HCT116 (cell line): ENCODE measurements at regions not wholly inside any gene's neighbourhood (a gene's known extent, or its start where the extent isn't known, plus 50 kb on each side); places are given as distances from the start of the nearest gene placed in this dataset.

Experiments
- ATAC-seq: fragments of 200-7000 bp; cut with Tn5 transposase; 2 replicates; pipeline ENCODE4 v1.9.1; 2020; ENCODE audit warnings: mild to moderate bottlenecking, moderate library complexity
- BruUV-seq: library from RNA; stranded (reverse); fragments of 400-500 nt; replicated peaks from 2 replicates; lab custom pipeline; 2021; lab: Mats Ljungman, UMichigan
- CTCF ChIA-PET: fragments of 300-600 bp; sonication (Branson Sonifier 250); formaldehyde crosslinking; loops from one replicate; lab custom pipeline; 2021; ENCODE audit warnings: antibody characterized with exemption; lab: Charles Lee
- POLR2A ChIA-PET: fragments of 300-600, 350-600 bp; sonication (Branson Sonifier 250); formaldehyde crosslinking; loops from one replicate; lab custom pipeline; 2021; ENCODE audit warnings: antibody characterized with exemption; lab: Charles Lee
- RAD21 ChIA-PET, 2 experiments: fragments of 300-600 bp; sonication (Branson Sonifier 250); formaldehyde crosslinking; loops; one replicate each; lab custom pipeline; 2023; ENCODE audit warnings: low total read pairs in 2 of 2; ENCODE audit not compliant: uncharacterized antibody in 2 of 2, unreplicated experiment in 2 of 2, low non-redundant PET in 1 of 2; lab: Charles Lee
- DNase-seq: peaks from one replicate; pipeline ENCODE4 v3.0.0-alpha.2; 2010; ENCODE audit warnings: low read depth, low spot score
- H2AFZ ChIP-seq: fragments of 200-600 bp; shearing (Covaris generic), sonication (generic); 2 replicates; pipeline ENCODE4 v1.6.1; 2017; ENCODE audit warnings: low read depth, mixed run types, mixed read lengths, antibody characterized with exemption, low read length; ENCODE audit not compliant: poor library complexity, severe bottlenecking
- H3K27ac ChIP-seq: 2 replicates; pipeline ENCODE4 v1.5.1; 2012; ENCODE audit warnings: low read depth, low read length
- H3K27me3 ChIP-seq: fragments of 200-600 bp; sonication (generic); 2 replicates; pipeline ENCODE4 v1.6.1; 2016; ENCODE audit warnings: mixed run types, low read length, mixed read lengths; ENCODE audit not compliant: insufficient read depth
- H3K36me3 ChIP-seq, 2 experiments: fragments of 200-500 bp in 1 of 2; fragments of 200-600 bp in 1 of 2; sonication (Bioruptor generic) in 1 of 2; sonication (generic) in 1 of 2; 2 replicates each; pipeline versions ENCODE4 v1.5.1 to v1.6.1; 2014 to 2016; ENCODE audit warnings: low read length in 2 of 2, inconsistent platforms in 1 of 2, mixed read lengths in 1 of 2, mixed run types in 1 of 2; ENCODE audit not compliant: insufficient read depth in 2 of 2, control insufficient read depth in 1 of 2
- H3K4me1 ChIP-seq, 2 experiments: fragments of 200-600 bp in 1 of 2; sonication (generic) in 1 of 2; 2 replicates each; pipeline versions ENCODE4 v1.5.1 to v1.6.1; 2012 to 2017; ENCODE audit warnings: low read length in 2 of 2, inconsistent platforms in 1 of 2, mild to moderate bottlenecking in 1 of 2, mixed read lengths in 1 of 2, mixed run types in 1 of 2, moderate library complexity in 1 of 2; ENCODE audit not compliant: insufficient read depth in 2 of 2, control insufficient read depth in 1 of 2
- H3K4me2 ChIP-seq: fragments of 200-600 bp; sonication (generic); 2 replicates; pipeline ENCODE4 v1.6.1; 2017; ENCODE audit warnings: mixed run types, low read length, mixed read lengths
- H3K4me3 ChIP-seq, 2 experiments: fragments of 200-600 bp in 1 of 2; sonication (generic) in 1 of 2; replicated peaks in 1 of 2; 2 replicates each; pipeline ENCODE4 v1.5.1; 2011 to 2016; ENCODE audit warnings: low read length in 2 of 2, control low read depth in 1 of 2, low read depth in 1 of 2, mild to moderate bottlenecking in 1 of 2, mixed read lengths in 1 of 2, mixed run types in 1 of 2
- H3K79me2 ChIP-seq: fragments of 200-600 bp; sonication (generic); 2 replicates; pipeline ENCODE4 v1.6.1; 2017; ENCODE audit warnings: mild to moderate bottlenecking, mixed run types, low read length, moderate library complexity, mixed read lengths; ENCODE audit not compliant: insufficient read depth
- H3K9ac ChIP-seq: fragments of 200-600 bp; sonication (generic); 2 replicates; pipeline ENCODE4 v1.6.1; 2016; ENCODE audit warnings: low read length, mixed read lengths
- H3K9me2 ChIP-seq: fragments of 200-600 bp; sonication (generic), shearing (Covaris generic); 2 replicates; pipeline ENCODE4 v1.6.1; 2017; ENCODE audit warnings: mixed run types, mild to moderate bottlenecking, moderate library complexity; ENCODE audit not compliant: insufficient read depth
- H3K9me3 ChIP-seq, 2 experiments: fragments of 200-500 bp in 1 of 2; fragments of 200-600 bp in 1 of 2; sonication (Bioruptor generic) in 1 of 2; sonication (generic) in 1 of 2; 2 replicates each; pipeline ENCODE4 v1.6.1; 2014 to 2017; ENCODE audit warnings: low read length in 2 of 2, mixed read lengths in 2 of 2, inconsistent platforms in 1 of 2, low read depth in 1 of 2, mild to moderate bottlenecking in 1 of 2, mixed run types in 1 of 2, moderate library complexity in 1 of 2; ENCODE audit not compliant: control insufficient read depth in 1 of 2, insufficient read depth in 1 of 2
- H4K20me1 ChIP-seq: fragments of 200-600 bp; sonication (generic), shearing (Covaris generic); 2 replicates; pipeline ENCODE4 v1.6.1; 2017; ENCODE audit warnings: mixed run types, mild to moderate bottlenecking, moderate library complexity; ENCODE audit not compliant: insufficient read depth
- CBX3 ChIP-seq: IDR thresholded peaks from 2 replicates; pipeline ENCODE4 v1.6.1; 2012; ENCODE audit warnings: low read depth
- CEBPB ChIP-seq: IDR thresholded peaks from 2 replicates; pipeline ENCODE4 v1.6.1; 2012; ENCODE audit warnings: low read depth
- CTCF ChIP-seq, 3 experiments: fragments of 200-600 bp in 1 of 3; sonication (generic) in 1 of 3; IDR thresholded peaks in 2 of 3; conservative IDR thresholded peaks in 1 of 3; 2 replicates each; pipeline ENCODE4 v1.5.1; 2012 to 2017; ENCODE audit warnings: low read depth in 2 of 3, low read length in 2 of 3, antibody characterized with exemption in 1 of 3, borderline replicate concordance in 1 of 3, control low read depth in 1 of 3, mild to moderate bottlenecking in 1 of 3, mixed read lengths in 1 of 3, mixed run types in 1 of 3, moderate library complexity in 1 of 3; ENCODE audit not compliant: insufficient read depth in 1 of 3
- JUND ChIP-seq: IDR thresholded peaks from 2 replicates; pipeline ENCODE4 v1.6.1; 2012
- MAX ChIP-seq: IDR thresholded peaks from 2 replicates; pipeline ENCODE4 v1.6.1; 2012
- REST ChIP-seq: IDR thresholded peaks from 2 replicates; pipeline ENCODE4 v1.6.1; 2012; ENCODE audit warnings: low read depth
- SIN3A ChIP-seq: IDR thresholded peaks from 2 replicates; pipeline ENCODE4 v1.6.1; 2012; ENCODE audit warnings: low read depth
- SP1 ChIP-seq: IDR thresholded peaks from 2 replicates; pipeline ENCODE4 v1.6.1; 2012; ENCODE audit warnings: low read depth
- ZFX ChIP-seq: fragments of 450-650 bp; IDR thresholded peaks from 2 replicates; pipeline ENCODE4 v1.6.1; 2017
- ZNF274 ChIP-seq: fragments of 200-500 bp; sonication (Bioruptor generic); IDR thresholded peaks from 2 replicates; pipeline ENCODE4 v1.6.1; 2014; ENCODE audit warnings: mild to moderate bottlenecking, low read depth, low read length, inconsistent platforms
- intact Hi-C: fragments of 100-400 bp; cut with micrococcal nuclease; formaldehyde crosslinking; loops from 2 replicates; pipeline ENCODE4 v1.10.0; 2022

- intact Hi-C loops = no loop called here
- H3K79me2 ChIP-seq = no peaks in the 10 kb centered on the region
- ATAC-seq (no peak), DNase-seq (no peak)
- H3K4me3 ChIP-seq = no peak overlapping the region
- no peaks in the 10 kb centered on the region for H3K9me3 ChIP-seq
- H3K9ac ChIP-seq = no peak overlapping the region
- H4K20me1 ChIP-seq = no peaks in the 10 kb centered on the region
- no peak for TF ChIP-seq REST
- TF ChIP-seq, all 23 proteins: peak for 0
- RAD21 ChIA-PET = no interaction called here
- Histone ChIP-seq H3K4me1 (no peaks in the 10 kb centered on the region), H3K36me3 (no peaks in the 10 kb centered on the region), H3K27ac (no peak overlapping the region), H3K9me2 (no peaks in the 10 kb centered on the region), H3K27me3 (no peaks in the 10 kb centered on the region), H2AFZ (no peak overlapping the region), H3K4me2 (no peak overlapping the region)
- CTCF ChIA-PET = no interaction called here
- POLR2A ChIA-PET = no interaction called here
- BruUV-seq = no TSS peak
These were observed 716.4 kb upstream of the CHAC2 start for GRCh38 chr2:53051157-53051556.

- Histone ChIP-seq H3K27me3 (no peaks in the 10 kb centered on the region), H3K36me3 (no peaks in the 10 kb centered on the region), H3K27ac (no peak overlapping the region), H3K4me3 (no peak overlapping the region), H3K79me2 (no peaks in the 10 kb centered on the region), H3K4me2 (no peak overlapping the region), H3K9ac (no peak overlapping the region), H3K9me3 (no peaks in the 10 kb centered on the region), H2AFZ (peak overlapping the region; percentile 55), H3K9me2 (no peaks in the 10 kb centered on the region), H4K20me1 (no peaks in the 10 kb centered on the region), H3K4me1 (no peaks in the 10 kb centered on the region; a peak in 1 of 4 replicates)
- TF ChIP-seq ZFX = no peak
- TF ChIP-seq SP1 = no peak
- TF ChIP-seq ZNF274 = no peak
- no peak for TF ChIP-seq CEBPB
- TF ChIP-seq CBX3 = no peak
- TF ChIP-seq SIN3A = no peak
- peak in 2 of 3 experiments; percentile 44 to 58; a peak in 4 of 6 replicates for TF ChIP-seq CTCF (IDR thresholded peaks at IDR 0.05 in 2 of 3, conservative IDR thresholded peaks at IDR 0.05 in 1 of 3; ENCODE audit: borderline replicate concordance in 1 of 3, insufficient read depth in 1 of 3, low read depth in 2 of 3, low read length in 2 of 3)
- TF ChIP-seq JUND = no peak
- TF ChIP-seq MAX = no peak
- ATAC-seq (no peak; the same call in 1 of the 2 replicates), DNase-seq (no peak)
- ChIA-PET RAD21 (no interaction called here), POLR2A (no interaction called here), CTCF (no interaction called here)
- BruUV-seq = no TSS peak
- intact Hi-C loops = no loop called here
These were observed 726.9 kb upstream of the CHAC2 start for GRCh38 chr2:53040536-53041229.
